Breast epithelium (tissue), 3 donors: ENCODE measurements at regions not wholly inside any gene's neighbourhood (a gene's known extent, or its start where the extent isn't known, plus 50 kb on each side); places are given as distances from the start of the nearest gene placed in this dataset.

Experiments
- POLR2A ChIP-seq: fragments of 450-650 bp; IDR thresholded peaks from one replicate; pipeline ENCODE4 v1.6.1; 2016; ENCODE audit warnings: antibody characterized with exemption, mild to moderate bottlenecking, moderate library complexity
- POLR2AphosphoS5 ChIP-seq, 3 donors: sonication (generic); formaldehyde crosslinking; IDR thresholded peaks; one replicate each; pipeline ENCODE4 v1.6.1; 2017; ENCODE audit warnings: antibody characterized with exemption in 3 of 3
- TF ChIP-seq, protein P1 (sequence below), 3 donors: fragments of 450-650 bp; IDR thresholded peaks; one replicate each; pipeline ENCODE4 v1.5.1; 2016 to 2017; ENCODE audit warnings: antibody characterized with exemption in 3 of 3, mild to moderate bottlenecking in 3 of 3, moderate library complexity in 3 of 3

DNA sequence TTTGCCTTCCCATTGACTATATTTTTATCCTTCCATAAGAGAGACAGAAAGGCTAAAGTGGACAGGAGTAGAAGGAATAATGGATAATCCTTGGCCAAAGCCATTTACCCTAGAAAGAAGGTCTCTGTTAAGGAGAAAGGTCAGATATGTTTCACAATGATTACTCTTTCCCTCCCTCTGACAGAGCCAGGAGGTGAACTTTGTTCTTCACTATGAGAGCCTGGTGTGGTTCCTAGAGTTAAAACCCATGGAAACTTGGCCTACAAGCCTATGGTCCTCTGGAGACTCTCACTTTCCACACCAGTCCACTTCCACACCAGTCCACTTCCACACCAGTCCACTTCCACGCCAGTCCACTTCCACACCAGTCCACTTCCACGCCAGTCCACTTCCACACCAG is 479.9 kb upstream of the ZP4 start:
- TF ChIP-seq, protein P1, sequence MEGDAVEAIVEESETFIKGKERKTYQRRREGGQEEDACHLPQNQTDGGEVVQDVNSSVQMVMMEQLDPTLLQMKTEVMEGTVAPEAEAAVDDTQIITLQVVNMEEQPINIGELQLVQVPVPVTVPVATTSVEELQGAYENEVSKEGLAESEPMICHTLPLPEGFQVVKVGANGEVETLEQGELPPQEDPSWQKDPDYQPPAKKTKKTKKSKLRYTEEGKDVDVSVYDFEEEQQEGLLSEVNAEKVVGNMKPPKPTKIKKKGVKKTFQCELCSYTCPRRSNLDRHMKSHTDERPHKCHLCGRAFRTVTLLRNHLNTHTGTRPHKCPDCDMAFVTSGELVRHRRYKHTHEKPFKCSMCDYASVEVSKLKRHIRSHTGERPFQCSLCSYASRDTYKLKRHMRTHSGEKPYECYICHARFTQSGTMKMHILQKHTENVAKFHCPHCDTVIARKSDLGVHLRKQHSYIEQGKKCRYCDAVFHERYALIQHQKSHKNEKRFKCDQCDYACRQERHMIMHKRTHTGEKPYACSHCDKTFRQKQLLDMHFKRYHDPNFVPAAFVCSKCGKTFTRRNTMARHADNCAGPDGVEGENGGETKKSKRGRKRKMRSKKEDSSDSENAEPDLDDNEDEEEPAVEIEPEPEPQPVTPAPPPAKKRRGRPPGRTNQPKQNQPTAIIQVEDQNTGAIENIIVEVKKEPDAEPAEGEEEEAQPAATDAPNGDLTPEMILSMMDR (IDR thresholded peaks at IDR 0.05), result no peak
- no peak for TF ChIP-seq POLR2AphosphoS5 (IDR thresholded peaks at IDR 0.05)
- TF ChIP-seq POLR2A, result no peak
